Muscle layer of duodenum (tissue), 2 donors: ENCODE measurements at regions not wholly inside any gene's neighbourhood (a gene's known extent, or its start where the extent isn't known, plus 50 kb on each side); places are given as distances from the start of the nearest gene placed in this dataset.
"Not testable (repeated sequence)": the region's sequence is repeated elsewhere in the genome, so short reads cannot be mapped to it uniquely, and the experiment has no call there.

Experiments used
- H3K27ac ChIP-seq: one replicate; pipeline ENCODE4 v1.7.0; 2013; ENCODE audit warnings: mild to moderate bottlenecking, low read length
- H3K27me3 ChIP-seq: one replicate; pipeline ENCODE4 v1.7.0; 2013; ENCODE audit warnings: low read depth, mild to moderate bottlenecking, control low read depth, low read length
- H3K36me3 ChIP-seq, 2 donors: one replicate each; pipeline ENCODE4 v1.7.0; 2013; ENCODE audit warnings: low read length in 2 of 2, control low read depth in 1 of 2, mild to moderate bottlenecking in 1 of 2; ENCODE audit not compliant: insufficient read depth in 2 of 2, control insufficient read depth in 1 of 2
- H3K4me1 ChIP-seq, 2 donors: one replicate each; pipeline ENCODE4 v1.7.0; 2013; ENCODE audit warnings: low read length in 2 of 2, mild to moderate bottlenecking in 2 of 2, control low read depth in 1 of 2, moderate library complexity in 1 of 2; ENCODE audit not compliant: insufficient read depth in 2 of 2, control insufficient read depth in 1 of 2
- H3K4me3 ChIP-seq, 2 donors: one replicate each; pipeline ENCODE4 v1.7.0; 2013; ENCODE audit warnings: low read length in 2 of 2, low read depth in 1 of 2, mild to moderate bottlenecking in 1 of 2
- H3K9me3 ChIP-seq, 2 donors: one replicate each; pipeline ENCODE4 v1.7.0; 2013; ENCODE audit warnings: low read length in 2 of 2, control low read depth in 1 of 2, mild to moderate bottlenecking in 1 of 2; ENCODE audit not compliant: control insufficient read depth in 1 of 2
- donor health status: healthy.

DNA sequence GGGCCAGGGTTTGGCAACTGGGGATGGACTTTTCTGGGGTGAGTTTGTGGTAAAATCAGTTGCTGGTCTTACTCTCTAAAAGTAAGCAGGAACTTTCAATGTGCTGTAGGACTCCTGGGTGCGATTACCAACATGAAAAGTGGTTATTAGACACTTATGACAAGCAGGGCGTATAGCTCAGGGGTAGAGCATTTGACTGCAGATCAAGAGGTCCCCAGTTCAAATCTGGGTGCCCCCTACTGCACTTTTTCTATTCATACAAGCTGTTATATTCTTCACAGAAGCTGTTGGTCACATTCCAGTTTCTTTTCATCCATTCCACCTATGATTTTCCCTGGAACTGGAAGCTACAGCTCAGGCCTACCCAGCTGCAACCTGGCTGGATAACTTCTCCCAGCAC, 100.2 kb upstream of the ZNF746 start:
- not testable (repeated sequence) for H3K4me3 ChIP-seq, H3K27me3 ChIP-seq, H3K27ac ChIP-seq, H3K9me3 ChIP-seq, H3K4me1 ChIP-seq
- H3K36me3 ChIP-seq, result peaks cover 20 to 40% of the 10 kb centered on the region in 2 donors

GRCh38 chr7:149595541-149595940, 97.9 kb upstream of the ZNF746 start:
- Histone ChIP-seq H3K36me3 (peaks cover 20 to 31% of the 10 kb centered on the region in 2 donors), H3K4me3 (no peak overlapping the region), H3K4me1 (no peaks in the 10 kb centered on the region), H3K27ac (no peak overlapping the region), H3K9me3 (no peaks in the 10 kb centered on the region), H3K27me3 (no peaks in the 10 kb centered on the region)

- peaks cover 24 to 31% of the 10 kb centered on the region in 2 donors for H3K36me3 ChIP-seq
- no peaks in the 10 kb centered on the region for H3K9me3 ChIP-seq
- H3K27ac ChIP-seq, result no peak overlapping the region
- no peaks in the 10 kb centered on the region for H3K27me3 ChIP-seq
- H3K4me3 ChIP-seq, result no peak overlapping the region
- no peaks in the 10 kb centered on the region for H3K4me1 ChIP-seq
Observed at GRCh38 chr7:149595078-149595477, 97.5 kb upstream of the ZNF746 start.

DNA sequence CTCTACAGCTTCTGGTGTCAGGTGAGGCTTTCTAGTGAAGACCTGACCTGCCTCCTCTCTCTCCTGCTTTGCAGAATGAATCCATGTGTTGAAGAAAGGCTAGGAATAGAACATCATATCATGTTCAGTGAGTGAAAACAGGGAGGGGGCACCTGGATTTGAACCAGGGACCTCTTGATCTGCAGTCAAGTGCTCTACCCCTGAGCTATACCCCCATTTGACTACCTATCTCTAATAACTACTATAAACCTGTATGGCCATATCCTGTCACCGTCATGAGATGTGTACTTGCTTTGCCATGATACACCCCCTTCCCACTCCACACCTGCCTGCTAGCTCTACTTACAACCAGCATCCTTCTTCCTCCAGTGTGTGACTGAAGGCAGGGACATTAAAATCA, 91.3 kb upstream of the ZNF746 start:
- H3K27me3 ChIP-seq, result no peaks in the 10 kb centered on the region
- H3K9me3 ChIP-seq, result no peaks in the 10 kb centered on the region
- H3K27ac ChIP-seq, result no peak overlapping the region
- no peaks in the 10 kb centered on the region for H3K4me1 ChIP-seq
- no peak overlapping the region for H3K4me3 ChIP-seq
- H3K36me3 ChIP-seq, result peaks cover 29 to 46% of the 10 kb centered on the region in 2 donors

- peaks cover 39 to 57% of the 10 kb centered on the region in 2 donors for H3K36me3 ChIP-seq
- H3K4me3 ChIP-seq, result no peak overlapping the region
- H3K9me3 ChIP-seq, result no peaks in the 10 kb centered on the region
- H3K4me1 ChIP-seq, result no peaks in the 10 kb centered on the region
- no peaks in the 10 kb centered on the region for H3K27me3 ChIP-seq
- H3K27ac ChIP-seq, result no peak overlapping the region
Observed at GRCh38 chr7:149586646-149587645, 89.3 kb upstream of the ZNF746 start.

DNA sequence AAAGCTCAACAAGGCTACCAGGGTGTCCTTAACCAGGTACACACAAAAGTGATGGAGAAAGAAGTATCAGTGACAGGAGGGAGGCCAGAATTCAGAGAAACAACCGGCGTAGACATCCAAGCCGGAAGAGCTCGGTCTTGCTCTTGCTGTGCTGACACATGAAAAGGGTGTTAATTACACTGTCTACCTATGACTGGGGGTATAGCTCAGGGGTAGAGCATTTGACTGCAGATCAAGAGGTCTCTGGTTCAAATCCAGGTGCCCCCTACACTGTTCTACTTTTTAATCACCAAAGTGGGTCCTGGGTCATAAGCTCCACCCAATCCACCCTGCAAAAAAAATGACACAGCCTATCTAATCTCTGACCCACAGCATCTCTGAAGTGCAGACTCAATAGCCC, 86.9 kb upstream of the ZNF746 start:
- Histone ChIP-seq H3K4me3 (no peak overlapping the region), H3K27ac (no peak overlapping the region), H3K27me3 (no peaks in the 10 kb centered on the region), H3K4me1 (no peaks in the 10 kb centered on the region), H3K9me3 (no peaks in the 10 kb centered on the region), H3K36me3 (peaks cover 33 to 69% of the 10 kb centered on the region in 2 donors)

- Histone ChIP-seq H3K27me3 (no peaks in the 10 kb centered on the region), H3K4me3 (no peak overlapping the region), H3K9me3 (no peaks in the 10 kb centered on the region), H3K4me1 (no peaks in the 10 kb centered on the region), H3K36me3 (peaks cover 29 to 66% of the 10 kb centered on the region in 2 donors), H3K27ac (no peak overlapping the region)
Observed at GRCh38 chr7:149584009-149584408, 86.4 kb upstream of the ZNF746 start.

- no peaks in the 10 kb centered on the region for H3K4me1 ChIP-seq
- H3K27ac ChIP-seq, result no peak overlapping the region
- no peaks in the 10 kb centered on the region for H3K27me3 ChIP-seq
- H3K4me3 ChIP-seq, result no peak overlapping the region
- no peaks in the 10 kb centered on the region for H3K9me3 ChIP-seq
- H3K36me3 ChIP-seq, result peaks cover 15 to 40% of the 10 kb centered on the region in 2 donors
Observed at GRCh38 chr7:149580328-149580727, 82.7 kb upstream of the ZNF746 start.

GRCh38 chr7:149579365-149579764, 81.8 kb upstream of the ZNF746 start:
- H3K27me3 ChIP-seq, H3K27ac ChIP-seq, H3K9me3 ChIP-seq, H3K4me3 ChIP-seq, H3K4me1 ChIP-seq: not testable (repeated sequence)
- H3K36me3 ChIP-seq, result peaks cover 13 to 31% of the 10 kb centered on the region in 2 donors

DNA sequence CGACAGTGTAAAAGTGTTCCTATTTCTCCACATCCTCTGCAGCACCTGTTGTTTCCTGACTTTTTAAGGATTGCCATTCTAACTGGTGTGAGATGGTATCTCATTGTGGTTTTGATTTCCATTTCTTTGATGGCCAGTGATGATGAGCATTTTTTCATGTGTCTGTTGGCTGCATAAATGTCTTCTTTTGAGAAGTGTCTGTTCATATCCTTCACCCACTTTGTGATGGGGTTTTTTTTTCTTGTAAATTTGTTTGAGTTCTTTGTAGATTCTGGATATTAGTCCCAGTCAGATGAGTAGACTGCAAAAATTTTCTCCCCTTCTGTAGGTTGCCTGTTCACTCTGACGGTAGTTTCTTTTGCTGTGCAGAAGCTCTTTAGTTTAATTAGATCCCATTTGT, 76.8 kb upstream of the ZNF746 start:
- not testable (repeated sequence) for H3K4me3 ChIP-seq, H3K4me1 ChIP-seq, H3K27ac ChIP-seq, H3K27me3 ChIP-seq, H3K36me3 ChIP-seq
- H3K9me3 ChIP-seq, result peaks cover 0 to 10% of the 10 kb centered on the region in 2 donors

DNA sequence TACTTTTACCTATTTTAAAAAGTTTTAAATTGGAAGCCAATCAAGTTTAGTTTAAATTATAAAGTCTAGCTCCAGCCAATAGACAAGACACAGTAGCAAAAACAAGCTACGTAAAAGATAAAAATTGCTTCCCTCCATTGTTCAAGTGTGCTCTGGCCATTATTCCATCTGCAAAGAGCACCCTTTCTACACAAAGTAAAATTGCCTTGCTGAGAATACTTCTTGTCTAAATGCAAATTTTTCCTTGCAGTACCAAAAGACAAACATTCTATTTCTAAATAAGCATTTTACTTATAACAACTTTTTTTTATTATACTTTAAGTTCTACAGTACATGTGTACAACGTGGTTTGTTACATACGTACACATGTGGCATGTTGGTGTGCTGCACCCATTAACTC, 75.9 kb upstream of the ZNF746 start:
- peaks cover 0 to 4% of the 10 kb centered on the region in 2 donors for H3K36me3 ChIP-seq
- H3K27me3 ChIP-seq, result no peaks in the 10 kb centered on the region
- peaks cover 0 to 13% of the 10 kb centered on the region in 2 donors for H3K9me3 ChIP-seq
- no peak overlapping the region for H3K27ac ChIP-seq
- peaks cover 0 to 3% of the 10 kb centered on the region in 2 donors for H3K4me1 ChIP-seq
- no peak overlapping the region for H3K4me3 ChIP-seq
